A673 (cell line): ENCODE measurements at regions not wholly inside any gene's neighbourhood (a gene's known extent, or its start where the extent isn't known, plus 50 kb on each side); places are given as distances from the start of the nearest gene placed in this dataset.

Experiments
- EZH2 ChIP-seq: fragments of 200-600 bp; sonication (generic); IDR thresholded peaks from 2 replicates; pipeline ENCODE4 v1.6.1; 2017; ENCODE audit warnings: borderline replicate concordance, low read depth, mild to moderate bottlenecking, mixed read lengths, antibody characterized with exemption, low read length; ENCODE audit not compliant: poor library complexity, severe bottlenecking
- TF ChIP-seq, protein P1 (sequence below): fragments of 300-800, 200-600 bp; sonication (generic); conservative IDR thresholded peaks from 2 replicates; pipeline ENCODE4 v1.5.1; 2017; ENCODE audit warnings: low read depth, mild to moderate bottlenecking, antibody characterized with exemption, low read length, moderate library complexity, mixed read lengths

DNA sequence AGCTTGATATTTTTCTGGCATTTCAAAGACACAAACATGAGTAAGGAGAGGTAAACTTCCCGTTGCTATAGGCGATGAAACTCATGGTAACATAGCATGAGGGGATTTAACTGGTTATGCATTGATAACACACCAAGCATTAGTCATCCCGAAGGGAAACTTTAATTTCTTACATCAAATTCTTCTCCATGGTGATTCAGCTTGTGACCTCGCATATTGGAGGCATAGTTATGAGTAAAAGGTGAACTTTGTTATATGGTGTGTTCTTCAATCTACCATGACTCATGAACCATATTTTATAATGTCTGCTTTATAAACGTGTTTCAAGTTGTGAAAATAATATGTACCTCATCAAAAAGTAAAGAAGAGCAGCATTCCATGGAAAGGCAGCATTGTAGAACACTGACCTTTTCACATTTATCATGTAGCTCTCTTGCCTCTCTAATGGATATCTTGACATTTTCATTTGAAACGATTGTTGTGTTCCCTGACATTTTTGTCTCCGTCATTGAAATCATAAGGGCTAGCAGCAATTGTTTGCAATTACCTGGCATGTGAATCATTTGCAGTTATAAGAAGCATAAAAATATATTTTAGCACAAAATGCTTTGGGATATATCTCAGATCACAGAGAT, 491.8 kb downstream of the ANXA1 start:
- TF ChIP-seq, protein P1, sequence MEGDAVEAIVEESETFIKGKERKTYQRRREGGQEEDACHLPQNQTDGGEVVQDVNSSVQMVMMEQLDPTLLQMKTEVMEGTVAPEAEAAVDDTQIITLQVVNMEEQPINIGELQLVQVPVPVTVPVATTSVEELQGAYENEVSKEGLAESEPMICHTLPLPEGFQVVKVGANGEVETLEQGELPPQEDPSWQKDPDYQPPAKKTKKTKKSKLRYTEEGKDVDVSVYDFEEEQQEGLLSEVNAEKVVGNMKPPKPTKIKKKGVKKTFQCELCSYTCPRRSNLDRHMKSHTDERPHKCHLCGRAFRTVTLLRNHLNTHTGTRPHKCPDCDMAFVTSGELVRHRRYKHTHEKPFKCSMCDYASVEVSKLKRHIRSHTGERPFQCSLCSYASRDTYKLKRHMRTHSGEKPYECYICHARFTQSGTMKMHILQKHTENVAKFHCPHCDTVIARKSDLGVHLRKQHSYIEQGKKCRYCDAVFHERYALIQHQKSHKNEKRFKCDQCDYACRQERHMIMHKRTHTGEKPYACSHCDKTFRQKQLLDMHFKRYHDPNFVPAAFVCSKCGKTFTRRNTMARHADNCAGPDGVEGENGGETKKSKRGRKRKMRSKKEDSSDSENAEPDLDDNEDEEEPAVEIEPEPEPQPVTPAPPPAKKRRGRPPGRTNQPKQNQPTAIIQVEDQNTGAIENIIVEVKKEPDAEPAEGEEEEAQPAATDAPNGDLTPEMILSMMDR, result no peak
- no peak for TF ChIP-seq EZH2
